GM18868 (cell line): ENCODE measurements at regions not wholly inside any gene's neighbourhood (a gene's known extent, or its start where the extent isn't known, plus 50 kb on each side); places are given as distances from the start of the nearest gene placed in this dataset.
A peak's percentile ranks its signal among the peaks of the same experiment; 100 is the strongest.

Experiments used
- ATAC-seq: cut with Tn5 transposase; IDR thresholded peaks from one replicate; pipeline ENCODE4 v1.9.1; 2021; ENCODE audit warnings: mild to moderate bottlenecking, moderate library complexity; ENCODE audit not compliant: unreplicated experiment

- no peak for ATAC-seq
Observed at GRCh38 chr6:95777338-95777737, 200.0 kb downstream of the MANEA start.

GRCh38 chr6:95780037-95780436, 202.7 kb downstream of the MANEA start:
- ATAC-seq = no peak

GRCh38 chr6:95784019-95784418, 206.7 kb downstream of the MANEA start:
- ATAC-seq = no peak

GRCh38 chr6:95784869-95785268, 207.5 kb downstream of the MANEA start:
- ATAC-seq = peak; percentile 78

GRCh38 chr6:95785785-95786184, 208.4 kb downstream of the MANEA start:
- no peak for ATAC-seq

GRCh38 chr6:95786802-95787201, 209.5 kb downstream of the MANEA start:
- no peak for ATAC-seq

- no peak for ATAC-seq
Observed at GRCh38 chr6:95790787-95791186, 213.5 kb downstream of the MANEA start.

GRCh38 chr6:95794749-95795148, 217.4 kb downstream of the MANEA start:
- no peak for ATAC-seq

GRCh38 chr6:95795927-95796326, 218.6 kb downstream of the MANEA start:
- ATAC-seq = no peak

GRCh38 chr6:95797054-95797453, 218.7 kb upstream of the FUT9 start:
- no peak for ATAC-seq

GRCh38 chr6:95802978-95803377, 212.8 kb upstream of the FUT9 start:
- ATAC-seq = no peak

- ATAC-seq = no peak
Observed at GRCh38 chr6:95803889-95804288, 211.9 kb upstream of the FUT9 start.

- ATAC-seq = peak; percentile 94
Observed at GRCh38 chr6:95804847-95805541, 210.8 kb upstream of the FUT9 start.

GRCh38 chr6:95805699-95806098, 210.1 kb upstream of the FUT9 start:
- ATAC-seq = peak; percentile 68

GRCh38 chr6:95815389-95816056, 200.3 kb upstream of the FUT9 start:
- no peak for ATAC-seq

- ATAC-seq = no peak
Observed at GRCh38 chr6:95819461-95819860, 196.3 kb upstream of the FUT9 start.

GRCh38 chr6:95819939-95820338, 195.8 kb upstream of the FUT9 start:
- ATAC-seq = peak; percentile 47

GRCh38 chr6:95830859-95831557, 184.8 kb upstream of the FUT9 start:
- ATAC-seq = peak; percentile 52

GRCh38 chr6:95837890-95838289, 177.9 kb upstream of the FUT9 start:
- ATAC-seq = no peak

GRCh38 chr6:95841560-95841959, 174.2 kb upstream of the FUT9 start:
- ATAC-seq = no peak

- no peak for ATAC-seq
Observed at GRCh38 chr6:95846652-95847051, 169.1 kb upstream of the FUT9 start.

GRCh38 chr6:95847061-95847460, 168.7 kb upstream of the FUT9 start:
- no peak for ATAC-seq
